GM23338 (cell line): ENCODE measurements at regions not wholly inside any gene's neighbourhood (a gene's known extent, or its start where the extent isn't known, plus 50 kb on each side); places are given as distances from the start of the nearest gene placed in this dataset.

ENCODE experiments used
- ATAC-seq: fragments of 200-7000 bp; cut with Tn5 transposase; 3 replicates; pipeline ENCODE4 v1.9.1; 2020
- DNase-seq: peaks from one replicate; pipeline ENCODE4 v3.0.0-alpha.2; 2015; ENCODE audit warnings: low spot score
- H2AFZ ChIP-seq: fragments of 200-600 bp; sonication (generic); 2 replicates; pipeline ENCODE4 v1.8.0; 2016; ENCODE audit warnings: antibody characterized with exemption, mild to moderate bottlenecking, moderate library complexity
- H3F3A ChIP-seq: fragments of 200-600 bp; sonication (generic); replicated peaks from 2 replicates; pipeline ENCODE4 v1.8.0; 2017; ENCODE audit warnings: antibody characterized with exemption, mixed run types, low read depth
- H3K27ac ChIP-seq: fragments of 200-600 bp; sonication (generic); 2 replicates; pipeline ENCODE4 v1.6.1; 2016; ENCODE audit warnings: low read depth
- H3K27me3 ChIP-seq: fragments of 200-600 bp; sonication (generic); 2 replicates; pipeline ENCODE4 v1.8.0; 2016; ENCODE audit warnings: mild to moderate bottlenecking, mixed run types, moderate library complexity; ENCODE audit not compliant: insufficient read depth
- H3K36me3 ChIP-seq: fragments of 200-600 bp; sonication (generic); 2 replicates; pipeline ENCODE4 v1.8.0; 2016; ENCODE audit warnings: mild to moderate bottlenecking; ENCODE audit not compliant: insufficient read depth
- H3K4me1 ChIP-seq: fragments of 200-600 bp; sonication (generic); 2 replicates; pipeline ENCODE4 v1.8.0; 2016; ENCODE audit warnings: mild to moderate bottlenecking, moderate library complexity; ENCODE audit not compliant: insufficient read depth
- H3K4me2 ChIP-seq: fragments of 200-600 bp; sonication (generic); 2 replicates; pipeline ENCODE4 v1.7.1; 2017; ENCODE audit warnings: mixed run types
- H3K4me3 ChIP-seq: fragments of 200-600 bp; sonication (generic); 2 replicates; pipeline ENCODE4 v1.6.1; 2016; ENCODE audit warnings: mixed run types
- H3K79me2 ChIP-seq: fragments of 200-600 bp; sonication (generic); replicated peaks from 2 replicates; pipeline ENCODE4 v1.8.0; 2017; ENCODE audit warnings: mild to moderate bottlenecking; ENCODE audit not compliant: insufficient read depth
- H3K9me2 ChIP-seq: fragments of 200-600 bp; sonication (generic); 2 replicates; pipeline ENCODE4 v1.8.0; 2017; ENCODE audit not compliant: insufficient read depth
- H4K20me1 ChIP-seq: fragments of 200-600 bp; sonication (generic); replicated peaks from 2 replicates; pipeline ENCODE4 v1.8.0; 2017; ENCODE audit warnings: mild to moderate bottlenecking; ENCODE audit not compliant: insufficient read depth
- H3K27ac Mint-ChIP-seq: 2 replicates; pipeline ENCODE4 v1.8.0; 2020; ENCODE audit warnings: inconsistent platforms, mild to moderate bottlenecking, moderate library complexity, mixed read lengths
- H3K27me3 Mint-ChIP-seq: 3 replicates; pipeline ENCODE4 v1.8.0; 2022; ENCODE audit warnings: low read depth, mild to moderate bottlenecking, moderate library complexity, mixed read lengths, inconsistent platforms; ENCODE audit not compliant: insufficient read depth, poor library complexity
- H3K36me3 Mint-ChIP-seq: 3 replicates; pipeline ENCODE4 v1.8.0; 2021; ENCODE audit warnings: low read depth, mild to moderate bottlenecking, inconsistent platforms, moderate library complexity, mixed read lengths
- H3K4me1 Mint-ChIP-seq: 3 replicates; pipeline ENCODE4 v1.8.0; 2020; ENCODE audit warnings: mild to moderate bottlenecking, inconsistent platforms, mixed read lengths
- H3K4me3 Mint-ChIP-seq: 3 replicates; pipeline ENCODE4 v1.8.0; 2021; ENCODE audit warnings: moderate library complexity, mild to moderate bottlenecking, inconsistent platforms, mixed read lengths
- H3K9me3 Mint-ChIP-seq: 3 replicates; pipeline ENCODE4 v1.8.0; 2020; ENCODE audit warnings: moderate library complexity, mild to moderate bottlenecking, inconsistent platforms, mixed read lengths
- CREB1 ChIP-seq: fragments of 250-450 bp; sonication (Bioruptor Pico); IDR thresholded peaks from 2 replicates; pipeline ENCODE4 v1.5.0; 2020; ENCODE audit warnings: low read depth, mild to moderate bottlenecking, moderate library complexity
- CTCF ChIP-seq, 2 experiments: fragments of 200-600 bp in 1 of 2; sonication (generic) in 1 of 2; conservative IDR thresholded peaks; 2 replicates each; pipeline versions ENCODE4 v1.5.1 to v1.6.1; 2016 to 2017; ENCODE audit warnings: antibody characterized with exemption in 2 of 2, low read depth in 2 of 2, mild to moderate bottlenecking in 2 of 2, moderate library complexity in 1 of 2
- EZH2 ChIP-seq: fragments of 200-600 bp; sonication (generic); IDR thresholded peaks from one replicate; pipeline ENCODE4 v1.8.0; 2017; ENCODE audit warnings: antibody characterized with exemption, mild to moderate bottlenecking, low read depth; ENCODE audit not compliant: unreplicated experiment
- EZH2phosphoT487 ChIP-seq: fragments of 200-600 bp; sonication (generic); IDR thresholded peaks from one replicate; pipeline ENCODE4 v1.8.1; 2018; ENCODE audit warnings: antibody characterized with exemption; ENCODE audit not compliant: unreplicated experiment
- JUNB ChIP-seq: IDR thresholded peaks from one replicate; pipeline ENCODE4 v1.6.1; 2016; ENCODE audit warnings: antibody characterized with exemption; ENCODE audit not compliant: unreplicated experiment
- NANOG ChIP-seq: IDR thresholded peaks from 2 replicates; pipeline ENCODE4 v1.6.1; 2016; ENCODE audit warnings: antibody characterized with exemption, borderline replicate concordance
- POLR2AphosphoS5 ChIP-seq: IDR thresholded peaks from 2 replicates; pipeline ENCODE4 v1.6.1; 2016; ENCODE audit warnings: antibody characterized with exemption, low read depth
- STAT1 ChIP-seq: IDR thresholded peaks from one replicate; pipeline ENCODE4 v1.6.1; 2016; ENCODE audit warnings: antibody characterized with exemption; ENCODE audit not compliant: unreplicated experiment
- ZNF114 ChIP-seq: fragments of 250-450 bp; sonication (Bioruptor Pico); IDR thresholded peaks from 2 replicates; pipeline ENCODE4 v1.5.0; 2020; ENCODE audit warnings: mild to moderate bottlenecking, moderate library complexity
- ZNF331 ChIP-seq: fragments of 250-450 bp; sonication (Bioruptor Pico); IDR thresholded peaks from 2 replicates; pipeline ENCODE4 v1.5.0; 2020; ENCODE audit warnings: low read depth, mild to moderate bottlenecking, moderate library complexity
- TF ChIP-seq, protein P1 (sequence below): fragments of 250-450 bp; sonication (Bioruptor Pico); IDR thresholded peaks from 2 replicates; pipeline ENCODE4 v1.5.0; 2020; ENCODE audit warnings: mild to moderate bottlenecking, moderate library complexity
- TF ChIP-seq, protein P2 (sequence below): IDR thresholded peaks from one replicate; pipeline ENCODE4 v1.6.1; 2018; ENCODE audit warnings: antibody characterized with exemption; ENCODE audit not compliant: unreplicated experiment
- TF ChIP-seq, protein P3 (sequence below): IDR thresholded peaks from 2 replicates; pipeline ENCODE4 v1.6.1; 2016; ENCODE audit warnings: antibody characterized with exemption

- H4K20me1 ChIP-seq = no peaks in the 10 kb centered on the region
- no peaks in the 10 kb centered on the region for H3K27me3 Mint-ChIP-seq
- no peak overlapping the region for H3K27ac ChIP-seq
- no peaks in the 10 kb centered on the region for H3K79me2 ChIP-seq
- no peak for ATAC-seq
- no peaks in the 10 kb centered on the region for H3K36me3 Mint-ChIP-seq
- H3K9me2 ChIP-seq = no peaks in the 10 kb centered on the region
- H3K9me3 Mint-ChIP-seq = no peaks in the 10 kb centered on the region
- no peak overlapping the region for H2AFZ ChIP-seq
- H3K36me3 ChIP-seq = no peaks in the 10 kb centered on the region
- no peaks in the 10 kb centered on the region for H3F3A ChIP-seq
- no peaks in the 10 kb centered on the region for H3K27me3 ChIP-seq
- no peak for TF ChIP-seq ZNF114 (CRISPR knock-in tag)
- TF ChIP-seq EZH2 = no peak
- no peak for TF ChIP-seq CREB1 (CRISPR knock-in tag)
- no peak for TF ChIP-seq ZNF331
- TF ChIP-seq CTCF (conservative IDR thresholded peaks at IDR 0.05; ENCODE audit: low read depth in 2 of 2) = no peak
- TF ChIP-seq, protein P1, sequence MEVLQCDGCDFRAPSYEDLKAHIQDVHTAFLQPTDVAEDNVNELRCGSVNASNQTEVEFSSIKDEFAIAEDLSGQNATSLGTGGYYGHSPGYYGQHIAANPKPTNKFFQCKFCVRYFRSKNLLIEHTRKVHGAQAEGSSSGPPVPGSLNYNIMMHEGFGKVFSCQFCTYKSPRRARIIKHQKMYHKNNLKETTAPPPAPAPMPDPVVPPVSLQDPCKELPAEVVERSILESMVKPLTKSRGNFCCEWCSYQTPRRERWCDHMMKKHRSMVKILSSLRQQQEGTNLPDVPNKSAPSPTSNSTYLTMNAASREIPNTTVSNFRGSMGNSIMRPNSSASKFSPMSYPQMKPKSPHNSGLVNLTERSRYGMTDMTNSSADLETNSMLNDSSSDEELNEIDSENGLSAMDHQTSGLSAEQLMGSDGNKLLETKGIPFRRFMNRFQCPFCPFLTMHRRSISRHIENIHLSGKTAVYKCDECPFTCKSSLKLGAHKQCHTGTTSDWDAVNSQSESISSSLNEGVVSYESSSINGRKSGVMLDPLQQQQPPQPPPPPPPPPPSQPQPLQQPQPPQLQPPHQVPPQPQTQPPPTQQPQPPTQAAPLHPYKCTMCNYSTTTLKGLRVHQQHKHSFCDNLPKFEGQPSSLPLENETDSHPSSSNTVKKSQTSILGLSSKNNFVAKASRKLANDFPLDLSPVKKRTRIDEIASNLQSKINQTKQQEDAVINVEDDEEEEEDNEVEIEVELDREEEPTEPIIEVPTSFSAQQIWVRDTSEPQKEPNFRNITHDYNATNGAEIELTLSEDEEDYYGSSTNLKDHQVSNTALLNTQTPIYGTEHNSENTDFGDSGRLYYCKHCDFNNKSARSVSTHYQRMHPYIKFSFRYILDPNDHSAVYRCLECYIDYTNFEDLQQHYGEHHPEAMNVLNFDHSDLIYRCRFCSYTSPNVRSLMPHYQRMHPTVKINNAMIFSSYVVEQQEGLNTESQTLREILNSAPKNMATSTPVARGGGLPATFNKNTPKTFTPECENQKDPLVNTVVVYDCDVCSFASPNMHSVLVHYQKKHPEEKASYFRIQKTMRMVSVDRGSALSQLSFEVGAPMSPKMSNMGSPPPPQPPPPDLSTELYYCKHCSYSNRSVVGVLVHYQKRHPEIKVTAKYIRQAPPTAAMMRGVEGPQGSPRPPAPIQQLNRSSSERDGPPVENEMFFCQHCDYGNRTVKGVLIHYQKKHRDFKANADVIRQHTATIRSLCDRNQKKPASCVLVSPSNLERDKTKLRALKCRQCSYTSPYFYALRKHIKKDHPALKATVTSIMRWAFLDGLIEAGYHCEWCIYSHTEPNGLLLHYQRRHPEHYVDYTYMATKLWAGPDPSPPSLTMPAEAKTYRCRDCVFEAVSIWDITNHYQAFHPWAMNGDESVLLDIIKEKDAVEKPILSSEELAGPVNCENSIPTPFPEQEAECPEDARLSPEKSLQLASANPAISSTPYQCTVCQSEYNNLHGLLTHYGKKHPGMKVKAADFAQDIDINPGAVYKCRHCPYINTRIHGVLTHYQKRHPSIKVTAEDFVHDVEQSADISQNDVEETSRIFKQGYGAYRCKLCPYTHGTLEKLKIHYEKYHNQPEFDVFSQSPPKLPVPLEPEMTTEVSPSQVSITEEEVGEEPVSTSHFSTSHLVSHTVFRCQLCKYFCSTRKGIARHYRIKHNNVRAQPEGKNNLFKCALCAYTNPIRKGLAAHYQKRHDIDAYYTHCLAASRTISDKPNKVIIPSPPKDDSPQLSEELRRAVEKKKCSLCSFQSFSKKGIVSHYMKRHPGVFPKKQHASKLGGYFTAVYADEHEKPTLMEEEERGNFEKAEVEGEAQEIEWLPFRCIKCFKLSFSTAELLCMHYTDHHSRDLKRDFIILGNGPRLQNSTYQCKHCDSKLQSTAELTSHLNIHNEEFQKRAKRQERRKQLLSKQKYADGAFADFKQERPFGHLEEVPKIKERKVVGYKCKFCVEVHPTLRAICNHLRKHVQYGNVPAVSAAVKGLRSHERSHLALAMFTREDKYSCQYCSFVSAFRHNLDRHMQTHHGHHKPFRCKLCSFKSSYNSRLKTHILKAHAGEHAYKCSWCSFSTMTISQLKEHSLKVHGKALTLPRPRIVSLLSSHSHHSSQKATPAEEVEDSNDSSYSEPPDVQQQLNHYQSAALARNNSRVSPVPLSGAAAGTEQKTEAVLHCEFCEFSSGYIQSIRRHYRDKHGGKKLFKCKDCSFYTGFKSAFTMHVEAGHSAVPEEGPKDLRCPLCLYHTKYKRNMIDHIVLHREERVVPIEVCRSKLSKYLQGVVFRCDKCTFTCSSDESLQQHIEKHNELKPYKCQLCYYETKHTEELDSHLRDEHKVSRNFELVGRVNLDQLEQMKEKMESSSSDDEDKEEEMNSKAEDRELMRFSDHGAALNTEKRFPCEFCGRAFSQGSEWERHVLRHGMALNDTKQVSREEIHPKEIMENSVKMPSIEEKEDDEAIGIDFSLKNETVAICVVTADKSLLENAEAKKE (CRISPR knock-in tag) = no peak
- TF ChIP-seq STAT1 = no peak
- TF ChIP-seq POLR2AphosphoS5 = no peak
- TF ChIP-seq JUNB = no peak
- TF ChIP-seq EZH2phosphoT487 = no peak
- TF ChIP-seq, protein P2, sequence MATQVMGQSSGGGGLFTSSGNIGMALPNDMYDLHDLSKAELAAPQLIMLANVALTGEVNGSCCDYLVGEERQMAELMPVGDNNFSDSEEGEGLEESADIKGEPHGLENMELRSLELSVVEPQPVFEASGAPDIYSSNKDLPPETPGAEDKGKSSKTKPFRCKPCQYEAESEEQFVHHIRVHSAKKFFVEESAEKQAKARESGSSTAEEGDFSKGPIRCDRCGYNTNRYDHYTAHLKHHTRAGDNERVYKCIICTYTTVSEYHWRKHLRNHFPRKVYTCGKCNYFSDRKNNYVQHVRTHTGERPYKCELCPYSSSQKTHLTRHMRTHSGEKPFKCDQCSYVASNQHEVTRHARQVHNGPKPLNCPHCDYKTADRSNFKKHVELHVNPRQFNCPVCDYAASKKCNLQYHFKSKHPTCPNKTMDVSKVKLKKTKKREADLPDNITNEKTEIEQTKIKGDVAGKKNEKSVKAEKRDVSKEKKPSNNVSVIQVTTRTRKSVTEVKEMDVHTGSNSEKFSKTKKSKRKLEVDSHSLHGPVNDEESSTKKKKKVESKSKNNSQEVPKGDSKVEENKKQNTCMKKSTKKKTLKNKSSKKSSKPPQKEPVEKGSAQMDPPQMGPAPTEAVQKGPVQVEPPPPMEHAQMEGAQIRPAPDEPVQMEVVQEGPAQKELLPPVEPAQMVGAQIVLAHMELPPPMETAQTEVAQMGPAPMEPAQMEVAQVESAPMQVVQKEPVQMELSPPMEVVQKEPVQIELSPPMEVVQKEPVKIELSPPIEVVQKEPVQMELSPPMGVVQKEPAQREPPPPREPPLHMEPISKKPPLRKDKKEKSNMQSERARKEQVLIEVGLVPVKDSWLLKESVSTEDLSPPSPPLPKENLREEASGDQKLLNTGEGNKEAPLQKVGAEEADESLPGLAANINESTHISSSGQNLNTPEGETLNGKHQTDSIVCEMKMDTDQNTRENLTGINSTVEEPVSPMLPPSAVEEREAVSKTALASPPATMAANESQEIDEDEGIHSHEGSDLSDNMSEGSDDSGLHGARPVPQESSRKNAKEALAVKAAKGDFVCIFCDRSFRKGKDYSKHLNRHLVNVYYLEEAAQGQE = no peak
- no peak for TF ChIP-seq NANOG
- TF ChIP-seq, protein P3, sequence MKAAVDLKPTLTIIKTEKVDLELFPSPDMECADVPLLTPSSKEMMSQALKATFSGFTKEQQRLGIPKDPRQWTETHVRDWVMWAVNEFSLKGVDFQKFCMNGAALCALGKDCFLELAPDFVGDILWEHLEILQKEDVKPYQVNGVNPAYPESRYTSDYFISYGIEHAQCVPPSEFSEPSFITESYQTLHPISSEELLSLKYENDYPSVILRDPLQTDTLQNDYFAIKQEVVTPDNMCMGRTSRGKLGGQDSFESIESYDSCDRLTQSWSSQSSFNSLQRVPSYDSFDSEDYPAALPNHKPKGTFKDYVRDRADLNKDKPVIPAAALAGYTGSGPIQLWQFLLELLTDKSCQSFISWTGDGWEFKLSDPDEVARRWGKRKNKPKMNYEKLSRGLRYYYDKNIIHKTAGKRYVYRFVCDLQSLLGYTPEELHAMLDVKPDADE = no peak
- H3K4me1 ChIP-seq = 0 out of 2 replicates have a peak, but pooled peaks cover 8% of the 10 kb centered on the region
- H3K27ac Mint-ChIP-seq = no peak overlapping the region
- no peak for DNase-seq
- peaks cover 11% of the 10 kb centered on the region for H3K4me1 Mint-ChIP-seq
- no peak overlapping the region for H3K4me2 ChIP-seq
- H3K4me3 ChIP-seq = no peak overlapping the region
- no peak overlapping the region for H3K4me3 Mint-ChIP-seq
Measured at GRCh38 chr13:76421011-76421410, 465.2 kb downstream of the KCTD12 start.
